Chondrocyte (in vitro differentiated cells): ENCODE measurements at regions not wholly inside any gene's neighbourhood (a gene's known extent, or its start where the extent isn't known, plus 50 kb on each side); places are given as distances from the start of the nearest gene placed in this dataset.

Experiments
- DNase-seq: peaks from one replicate; pipeline ENCODE4 v3.0.0; 2021; ENCODE audit warnings: mixed read lengths, low spot score
- H3K27ac Mint-ChIP-seq: one replicate; pipeline ENCODE4 v1.8.0; 2021; ENCODE audit warnings: mild to moderate bottlenecking, moderate library complexity, mixed read lengths; ENCODE audit not compliant: unreplicated experiment
- H3K27me3 Mint-ChIP-seq: 2 replicates; pipeline ENCODE4 v1.8.0; 2021; ENCODE audit warnings: low read depth, mixed read lengths
- H3K36me3 Mint-ChIP-seq: 2 replicates; pipeline ENCODE4 v1.8.0; 2021; ENCODE audit warnings: low read depth, mixed read lengths
- H3K4me1 Mint-ChIP-seq: 2 replicates; pipeline ENCODE4 v1.8.0; 2021; ENCODE audit warnings: low read depth, mild to moderate bottlenecking, mixed read lengths
- H3K4me3 Mint-ChIP-seq: one replicate; pipeline ENCODE4 v1.8.0; 2021; ENCODE audit warnings: mild to moderate bottlenecking, moderate library complexity, mixed read lengths; ENCODE audit not compliant: unreplicated experiment
- H3K9me3 Mint-ChIP-seq: 2 replicates; pipeline ENCODE4 v1.8.0; 2021; ENCODE audit warnings: low read depth, mixed read lengths
- TF ChIP-seq, protein P1 (sequence below): fragments of 200-600 bp; sonication (generic); IDR thresholded peaks from 2 replicates; pipeline ENCODE4 v1.5.0; 2021; ENCODE audit warnings: antibody characterized with exemption, mild to moderate bottlenecking, moderate library complexity

DNA sequence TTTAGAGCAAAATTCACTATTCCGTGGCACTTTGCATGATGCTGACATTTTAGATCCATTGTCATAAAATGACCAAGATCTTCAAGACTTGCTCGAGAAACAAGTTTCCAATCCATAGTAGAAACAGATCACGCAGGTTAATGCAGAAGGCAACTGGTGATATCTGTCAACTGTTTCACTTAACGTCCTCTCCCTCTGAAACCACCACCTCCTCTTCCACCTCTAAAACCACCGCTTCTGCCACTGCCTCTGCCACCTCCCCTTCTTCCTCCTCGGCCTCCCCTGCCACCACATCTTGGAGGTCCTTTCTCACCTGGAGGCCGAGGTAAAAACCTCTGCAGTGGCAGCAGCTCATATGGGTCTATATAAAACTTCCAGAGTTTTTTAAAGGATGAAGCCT is 84.6 kb upstream of the IRF2 start:
- Mint-ChIP-seq H3K4me3 (no peak overlapping the region), H3K9me3 (peaks cover 3% of the 10 kb centered on the region), H3K36me3 (no peaks in the 10 kb centered on the region), H3K27me3 (no peaks in the 10 kb centered on the region), H3K4me1 (no peaks in the 10 kb centered on the region), H3K27ac (no peak overlapping the region)
- TF ChIP-seq, protein P1, sequence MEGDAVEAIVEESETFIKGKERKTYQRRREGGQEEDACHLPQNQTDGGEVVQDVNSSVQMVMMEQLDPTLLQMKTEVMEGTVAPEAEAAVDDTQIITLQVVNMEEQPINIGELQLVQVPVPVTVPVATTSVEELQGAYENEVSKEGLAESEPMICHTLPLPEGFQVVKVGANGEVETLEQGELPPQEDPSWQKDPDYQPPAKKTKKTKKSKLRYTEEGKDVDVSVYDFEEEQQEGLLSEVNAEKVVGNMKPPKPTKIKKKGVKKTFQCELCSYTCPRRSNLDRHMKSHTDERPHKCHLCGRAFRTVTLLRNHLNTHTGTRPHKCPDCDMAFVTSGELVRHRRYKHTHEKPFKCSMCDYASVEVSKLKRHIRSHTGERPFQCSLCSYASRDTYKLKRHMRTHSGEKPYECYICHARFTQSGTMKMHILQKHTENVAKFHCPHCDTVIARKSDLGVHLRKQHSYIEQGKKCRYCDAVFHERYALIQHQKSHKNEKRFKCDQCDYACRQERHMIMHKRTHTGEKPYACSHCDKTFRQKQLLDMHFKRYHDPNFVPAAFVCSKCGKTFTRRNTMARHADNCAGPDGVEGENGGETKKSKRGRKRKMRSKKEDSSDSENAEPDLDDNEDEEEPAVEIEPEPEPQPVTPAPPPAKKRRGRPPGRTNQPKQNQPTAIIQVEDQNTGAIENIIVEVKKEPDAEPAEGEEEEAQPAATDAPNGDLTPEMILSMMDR: no peak
- DNase-seq: no peak

GRCh38 chr4:184553891-184554290 is 79.5 kb upstream of the IRF2 start:
- Mint-ChIP-seq H3K4me1 (peaks cover 3% of the 10 kb centered on the region), H3K27me3 (no peaks in the 10 kb centered on the region), H3K36me3 (no peaks in the 10 kb centered on the region), H3K4me3 (no peak overlapping the region), H3K9me3 (peaks cover 3% of the 10 kb centered on the region), H3K27ac (no peak overlapping the region)
- DNase-seq: no peak
- TF ChIP-seq, protein P1: no peak

DNA sequence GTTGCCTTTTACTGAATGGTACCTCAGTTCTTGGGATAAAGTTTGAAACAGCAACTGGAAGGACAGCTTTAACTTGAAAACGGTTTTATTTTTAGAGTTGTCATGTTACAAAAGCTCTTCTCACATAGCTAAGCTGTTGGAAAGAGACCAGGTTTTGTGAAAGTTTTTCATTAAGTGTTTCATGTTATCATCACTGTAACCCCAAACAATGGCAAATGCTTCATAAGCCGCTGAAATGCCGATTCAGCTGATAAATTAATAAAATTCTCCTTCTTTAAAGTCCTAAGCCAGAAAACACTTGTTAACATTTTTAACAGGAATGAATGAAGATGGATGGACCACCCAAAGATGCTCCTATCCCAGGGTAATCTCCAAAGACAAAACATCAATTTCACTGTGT is 76.1 kb upstream of the IRF2 start:
- no peak for DNase-seq
- Mint-ChIP-seq H3K27ac (no peak overlapping the region), H3K4me3 (no peak overlapping the region), H3K9me3 (no peaks in the 10 kb centered on the region), H3K36me3 (no peaks in the 10 kb centered on the region), H3K4me1 (peaks cover 12% of the 10 kb centered on the region), H3K27me3 (no peaks in the 10 kb centered on the region)
- TF ChIP-seq, protein P1: no peak

DNA sequence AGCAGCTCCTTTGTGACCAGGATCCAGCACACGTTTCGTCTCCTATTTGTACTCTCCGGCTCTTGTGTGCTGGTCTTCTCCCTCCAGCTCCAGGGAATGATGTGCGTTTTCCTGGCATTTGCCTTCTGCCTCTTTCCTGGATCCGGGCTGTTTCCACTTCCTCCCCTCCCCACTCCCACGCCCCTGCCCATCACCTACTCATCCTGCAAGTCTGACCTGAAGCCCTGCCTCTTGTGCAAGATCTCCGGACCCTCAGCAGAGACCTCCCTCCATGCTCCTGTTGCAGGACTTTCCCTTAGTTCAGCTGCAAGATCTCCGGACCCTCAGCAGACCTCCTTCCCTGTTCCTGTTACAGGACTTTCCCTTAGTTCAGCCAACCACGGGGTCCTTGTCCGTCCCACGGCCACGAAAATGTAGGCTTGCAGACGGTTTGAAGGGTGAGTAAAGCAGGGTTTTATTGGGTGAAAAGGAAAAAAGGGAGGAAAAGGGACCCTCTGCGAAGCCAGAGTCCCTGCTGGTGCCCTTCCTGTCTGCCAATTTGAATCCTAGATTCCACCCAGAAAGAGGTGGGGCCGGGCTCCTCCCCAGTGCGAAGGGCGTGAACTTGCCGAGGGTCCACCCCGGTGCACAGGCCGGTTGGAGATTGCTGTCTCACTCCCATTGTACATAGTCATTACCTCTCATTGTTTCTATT is 74.4 kb upstream of the IRF2 start:
- no peaks in the 10 kb centered on the region for H3K36me3 Mint-ChIP-seq
- H3K4me1 Mint-ChIP-seq: peaks cover 12% of the 10 kb centered on the region
- H3K27me3 Mint-ChIP-seq: no peaks in the 10 kb centered on the region
- peak overlapping the region; percentile 72 for H3K4me3 Mint-ChIP-seq
- no peaks in the 10 kb centered on the region for H3K9me3 Mint-ChIP-seq
- TF ChIP-seq, protein P1: no peak
- DNase-seq: no peak
- peak overlapping the region; percentile 20 for H3K27ac Mint-ChIP-seq

GRCh38 chr4:184548316-184548647 is 73.9 kb upstream of the IRF2 start:
- Mint-ChIP-seq H3K27me3 (no peaks in the 10 kb centered on the region), H3K4me1 (peaks cover 12% of the 10 kb centered on the region), H3K9me3 (no peaks in the 10 kb centered on the region), H3K27ac (no peak overlapping the region), H3K36me3 (no peaks in the 10 kb centered on the region), H3K4me3 (peak overlapping the region; percentile 72)
- no peak for DNase-seq
- TF ChIP-seq, protein P1: no peak
